GM19468 (cell line): ENCODE measurements at regions not wholly inside any gene's neighbourhood (a gene's known extent, or its start where the extent isn't known, plus 50 kb on each side); places are given as distances from the start of the nearest gene placed in this dataset.
"Not testable (repeated sequence)": the region's sequence is repeated elsewhere in the genome, so short reads cannot be mapped to it uniquely, and the experiment has no call there.

Experiments
- ATAC-seq: cut with Tn5 transposase; IDR thresholded peaks from one replicate; pipeline ENCODE4 v1.9.1; 2021; ENCODE audit warnings: mild to moderate bottlenecking, moderate library complexity, moderate number of reproducible peaks; ENCODE audit not compliant: unreplicated experiment; ENCODE audit errors: extremely low read depth

GRCh38 chr9:95691435-95691834, 174.7 kb upstream of the PTCH1 start:
- ATAC-seq, result no peak

DNA sequence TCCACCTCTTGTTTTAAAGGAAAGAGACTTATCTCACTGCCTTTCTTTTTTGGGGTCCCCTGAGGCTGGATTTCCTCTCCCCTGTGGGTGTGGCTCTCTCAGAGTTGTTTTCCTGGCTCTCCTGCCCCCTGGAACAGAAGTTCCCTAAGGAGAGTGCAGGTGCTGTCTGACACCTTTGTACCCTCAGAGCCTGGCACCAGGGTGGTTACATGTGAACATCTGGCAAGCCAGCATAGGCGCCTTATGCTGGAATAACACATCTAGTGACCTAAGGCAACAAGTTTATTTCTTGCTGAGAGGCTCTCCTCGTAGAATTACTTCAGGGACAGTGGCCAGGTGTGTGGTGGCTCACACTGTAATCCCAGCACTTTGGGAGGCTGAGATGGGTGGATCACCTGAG, 172.9 kb upstream of the PTCH1 start:
- ATAC-seq, result no peak

GRCh38 chr9:95684516-95684915, 167.7 kb upstream of the PTCH1 start:
- ATAC-seq, result no peak

GRCh38 chr9:95680306-95680705, 163.5 kb upstream of the PTCH1 start:
- not testable (repeated sequence) for ATAC-seq

DNA sequence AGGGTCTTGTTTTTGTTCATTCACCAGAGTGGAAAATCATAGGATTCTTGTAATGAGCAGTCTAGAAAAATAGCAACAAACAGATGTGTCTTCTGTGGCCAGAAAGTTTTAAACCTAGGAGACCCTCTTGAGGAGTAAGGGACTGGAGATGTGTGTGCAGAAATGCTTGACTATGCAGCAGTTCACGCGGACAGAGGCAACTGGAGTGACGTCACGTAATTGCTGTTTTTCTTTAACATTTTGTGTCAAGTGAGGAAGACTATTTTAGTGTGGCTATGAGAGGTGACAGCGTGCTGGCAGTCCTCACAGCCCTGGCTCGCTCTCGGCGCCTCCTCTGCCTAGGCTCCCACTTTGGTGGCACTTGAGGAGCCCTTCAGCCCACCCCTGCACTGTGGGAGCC, 163.1 kb upstream of the PTCH1 start:
- no peak for ATAC-seq

GRCh38 chr9:95678759-95679158, 162.0 kb upstream of the PTCH1 start:
- no peak for ATAC-seq

DNA sequence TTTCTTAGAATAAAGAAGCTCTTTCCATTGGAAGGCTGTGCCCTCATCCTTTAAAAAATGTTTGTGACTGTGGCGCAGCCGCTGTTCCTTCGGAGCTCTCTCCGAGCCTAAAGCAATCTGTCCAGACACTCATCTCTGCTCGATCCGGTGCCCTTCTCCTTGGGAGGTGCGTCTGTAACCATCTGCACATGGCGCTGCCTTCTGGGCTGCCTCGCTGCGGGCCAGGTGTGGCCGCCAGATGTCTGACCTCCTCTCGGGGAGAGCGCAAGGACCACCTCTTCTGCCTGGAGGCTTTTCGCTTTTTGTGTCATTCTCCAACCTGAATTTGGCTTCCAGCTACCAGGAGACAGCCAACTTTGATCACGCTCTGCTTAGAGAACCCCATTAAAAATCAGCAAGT, 153.4 kb upstream of the PTCH1 start:
- ATAC-seq, result no peak

GRCh38 chr9:95669253-95669652, 152.5 kb upstream of the PTCH1 start:
- no peak for ATAC-seq

- no peak for ATAC-seq
These were observed 151.0 kb upstream of the PTCH1 start for GRCh38 chr9:95667789-95668188.

DNA sequence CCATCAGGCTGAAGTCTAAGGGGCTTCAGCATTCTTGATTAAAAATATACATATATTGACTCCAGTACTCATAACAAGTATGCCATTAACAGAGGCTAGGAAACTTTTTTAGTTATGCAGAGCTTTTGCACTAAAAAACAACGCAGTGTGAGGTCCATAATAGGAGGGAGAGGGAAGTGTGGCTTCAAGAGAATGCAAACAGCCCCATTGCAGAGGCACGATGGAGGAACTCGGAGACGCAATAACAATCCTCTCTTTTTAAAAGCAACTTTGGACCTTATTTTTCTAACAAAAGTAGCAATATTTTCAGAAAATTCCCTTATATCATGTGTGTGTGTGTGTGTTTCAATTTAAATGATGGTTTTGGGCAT, 150.0 kb upstream of the PTCH1 start:
- no peak for ATAC-seq

- no peak for ATAC-seq
These were observed 149.5 kb upstream of the PTCH1 start for GRCh38 chr9:95666096-95666784.

GRCh38 chr9:95653246-95653645, 136.5 kb upstream of the PTCH1 start:
- no peak for ATAC-seq

DNA sequence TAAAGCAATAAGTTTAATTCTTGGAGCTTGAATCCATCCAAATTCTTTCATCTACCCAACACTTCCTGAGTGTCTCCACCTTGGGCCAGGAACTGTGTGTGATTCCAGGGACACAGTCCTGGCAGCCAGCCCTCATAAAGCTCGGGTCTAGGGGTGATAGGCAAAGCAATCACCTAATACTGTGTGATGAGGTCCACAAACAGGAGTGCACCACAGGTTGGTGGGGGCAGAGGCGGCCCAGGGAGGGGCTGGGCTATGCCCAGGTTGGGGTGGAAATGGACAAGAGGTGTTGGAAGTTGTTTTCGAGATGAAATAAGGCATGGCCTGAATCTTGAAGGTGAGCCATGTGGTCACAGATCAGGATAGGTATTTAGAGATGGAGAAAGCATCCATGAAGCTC, 133.9 kb upstream of the PTCH1 start:
- no peak for ATAC-seq

- ATAC-seq, result no peak
These were observed 133.0 kb upstream of the PTCH1 start for GRCh38 chr9:95649801-95650213.

GRCh38 chr9:95648225-95648624, 131.5 kb upstream of the PTCH1 start:
- no peak for ATAC-seq

DNA sequence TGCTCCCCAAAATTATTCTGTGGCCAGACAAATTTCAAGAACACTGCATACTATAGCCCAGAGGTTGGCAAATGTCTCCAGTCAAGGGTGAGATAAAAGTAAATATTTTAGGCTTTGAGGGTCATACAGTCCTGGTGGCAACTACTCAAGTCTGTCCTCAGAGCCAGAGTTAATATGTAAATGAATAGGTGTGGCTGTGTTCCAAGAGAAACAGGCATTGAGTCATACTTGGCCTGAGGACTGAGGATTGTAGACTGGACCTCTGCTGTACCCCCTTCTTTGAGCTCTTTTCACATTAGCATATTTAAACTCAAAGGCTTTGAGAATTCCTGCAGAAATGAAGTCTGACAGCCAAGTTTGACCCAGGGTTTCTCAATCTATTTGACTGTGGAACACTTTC, 129.2 kb upstream of the PTCH1 start:
- ATAC-seq, result no peak

DNA sequence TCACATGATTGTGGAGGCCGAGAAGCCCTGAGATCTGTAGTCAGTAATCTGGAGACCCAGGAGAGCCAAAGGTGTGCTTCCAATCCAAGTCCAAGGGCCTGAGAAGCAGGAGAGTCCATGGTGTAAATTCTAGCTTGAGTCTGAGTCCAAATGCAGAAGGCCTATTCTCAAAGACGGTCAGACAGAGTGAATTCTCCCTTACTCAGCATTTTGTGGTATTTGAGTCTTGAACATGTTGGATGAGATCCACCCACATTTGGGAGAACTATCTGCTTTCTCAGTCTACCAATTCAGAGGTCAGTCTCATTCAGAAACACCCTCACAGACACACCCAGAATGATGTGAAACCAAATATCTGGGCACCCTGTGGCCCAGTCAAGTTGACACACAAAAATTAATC, 128.8 kb upstream of the PTCH1 start:
- ATAC-seq, result no peak

GRCh38 chr9:95644377-95644776, 127.6 kb upstream of the PTCH1 start:
- ATAC-seq, result no peak

DNA sequence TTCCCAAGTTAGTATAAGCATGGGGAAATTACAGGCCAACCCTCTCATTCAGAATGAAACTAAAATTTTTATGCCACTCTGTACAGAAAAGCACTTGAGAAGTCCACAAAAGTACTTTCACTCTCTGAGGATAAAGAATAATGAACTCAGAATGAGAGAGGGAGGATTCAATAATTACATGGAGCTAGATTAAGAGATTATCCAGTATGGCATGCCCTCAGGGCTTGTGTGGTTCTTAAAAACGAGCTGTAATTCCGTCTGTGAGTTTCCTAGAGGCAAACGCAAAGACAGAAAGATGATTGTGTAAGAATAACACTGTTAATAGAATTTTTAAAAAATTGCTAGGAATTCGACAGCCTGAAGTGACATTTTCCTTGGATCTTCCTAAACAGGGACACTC, 126.8 kb upstream of the PTCH1 start:
- no peak for ATAC-seq

GRCh38 chr9:95642189-95642588, 125.4 kb upstream of the PTCH1 start:
- ATAC-seq, result no peak

DNA sequence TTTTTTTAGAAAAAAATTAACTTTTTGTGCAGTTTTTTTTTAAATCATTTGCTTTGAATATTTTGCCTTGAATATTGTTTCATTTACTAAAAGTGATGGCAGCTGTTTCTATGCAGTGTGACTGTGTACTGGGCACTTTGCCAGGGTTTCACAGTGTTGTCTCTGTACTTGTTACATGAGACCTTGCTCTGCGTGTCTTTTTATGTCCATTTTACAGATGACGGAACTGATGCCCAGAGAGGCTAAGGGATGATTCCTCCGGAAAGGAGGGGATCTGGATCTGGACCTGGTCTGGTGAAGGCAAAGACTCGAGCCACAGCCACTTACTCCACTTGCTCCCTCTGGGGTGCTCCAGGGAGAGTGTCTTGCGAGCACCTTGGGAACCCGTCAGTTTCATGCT, 124.8 kb upstream of the PTCH1 start:
- no peak for ATAC-seq

DNA sequence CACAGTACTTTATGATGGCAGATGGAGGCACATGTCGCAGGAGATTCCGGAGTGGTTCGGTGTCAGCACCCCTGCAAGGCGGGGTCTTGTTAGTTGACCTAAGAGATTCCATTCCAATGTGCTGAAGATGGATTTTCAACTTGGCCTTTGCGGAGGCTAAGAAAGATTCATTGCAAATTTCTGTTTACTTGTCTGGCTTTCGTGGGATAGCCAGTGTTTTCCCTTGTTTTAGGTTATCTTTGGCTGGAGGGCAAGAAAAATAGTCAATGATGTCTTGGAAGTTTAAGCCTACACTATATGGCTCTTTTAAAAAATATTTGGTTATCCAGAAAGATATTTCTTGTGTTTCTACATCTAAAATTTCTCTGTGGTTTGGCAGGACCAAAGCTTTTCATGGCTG, 123.6 kb upstream of the PTCH1 start:
- ATAC-seq, result no peak
